Thymus (tissue), 11 donors: ENCODE measurements at regions not wholly inside any gene's neighbourhood (a gene's known extent, or its start where the extent isn't known, plus 50 kb on each side); places are given as distances from the start of the nearest gene placed in this dataset.
A peak's percentile ranks its signal among the peaks of the same experiment; 100 is the strongest.
"Not testable (repeated sequence)": the region's sequence is repeated elsewhere in the genome, so short reads cannot be mapped to it uniquely, and the experiment has no call there.

Experiments used
- DNase-seq, 9 donors: peaks; one replicate each; pipeline ENCODE4 v3.0.0-alpha.2; 2013; ENCODE audit warnings: low spot score in 9 of 9, low read depth in 6 of 9, missing footprints in 1 of 9
- H3K27ac ChIP-seq, 2 donors: one replicate each; pipeline ENCODE4 v1.5.1; 2013; ENCODE audit warnings: control low read depth in 1 of 2, low read depth in 1 of 2, low read length in 1 of 2, mild to moderate bottlenecking in 1 of 2, moderate library complexity in 1 of 2
- H3K27me3 ChIP-seq, 2 donors: one replicate each; pipeline ENCODE4 v1.5.1; 2013; ENCODE audit warnings: low read length in 1 of 2; ENCODE audit not compliant: control insufficient read depth in 2 of 2, insufficient read depth in 1 of 2
- H3K36me3 ChIP-seq, 2 donors: one replicate each; pipeline ENCODE4 v1.5.1; 2013; ENCODE audit warnings: low read length in 1 of 2, mild to moderate bottlenecking in 1 of 2, moderate library complexity in 1 of 2; ENCODE audit not compliant: control insufficient read depth in 2 of 2, insufficient read depth in 2 of 2
- H3K4me1 ChIP-seq, 2 donors: one replicate each; pipeline ENCODE4 v1.5.1; 2013; ENCODE audit warnings: low read length in 2 of 2; ENCODE audit not compliant: control insufficient read depth in 2 of 2, insufficient read depth in 2 of 2
- H3K4me3 ChIP-seq, 2 donors: one replicate each; pipeline ENCODE4 v1.5.1; 2013; ENCODE audit warnings: low read length in 2 of 2, control low read depth in 1 of 2, mild to moderate bottlenecking in 1 of 2
- H3K9me3 ChIP-seq, 2 donors: one replicate each; pipeline ENCODE4 v1.5.1; 2013; ENCODE audit warnings: low read length in 1 of 2, mild to moderate bottlenecking in 1 of 2; ENCODE audit not compliant: control insufficient read depth in 2 of 2, insufficient read depth in 1 of 2
- WGBS: extraction: QIAGEN DNeasy Blood & Tissue Kit; methylation state at CpG from one replicate; pipeline ENCODE4 v1.1.7; 2013; 5-methylcytosine and 5-hydroxymethylcytosine counted together
- donor health status: healthy.

DNA sequence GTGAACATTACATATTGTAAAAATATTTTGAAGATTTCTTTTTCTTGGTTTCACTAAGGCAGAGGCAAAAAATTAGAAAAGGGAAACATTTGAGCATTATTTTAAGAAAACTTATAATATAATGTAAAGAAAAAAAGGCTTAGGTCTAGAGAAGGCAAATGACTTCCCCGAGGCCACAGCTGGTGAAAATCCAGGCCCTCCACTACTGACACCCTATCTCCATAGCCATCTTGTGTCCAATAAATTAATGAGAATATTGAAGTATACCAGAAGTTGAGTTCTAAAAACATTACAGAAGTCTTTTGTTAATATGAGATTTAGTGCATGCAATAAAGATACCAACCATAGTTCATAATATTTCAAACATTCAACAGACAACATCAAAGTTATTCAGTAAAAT lies 459.9 kb upstream of the RORB start:
- no peak for DNase-seq
- no peaks in the 10 kb centered on the region for H3K9me3 ChIP-seq
- no peaks in the 10 kb centered on the region for H3K27me3 ChIP-seq
- WGBS, result 94% methylated on average over 1 of the region's 1 CpG
- no peak overlapping the region for H3K27ac ChIP-seq
- no peak overlapping the region for H3K4me3 ChIP-seq
- no peaks in the 10 kb centered on the region for H3K4me1 ChIP-seq
- no peaks in the 10 kb centered on the region for H3K36me3 ChIP-seq

DNA sequence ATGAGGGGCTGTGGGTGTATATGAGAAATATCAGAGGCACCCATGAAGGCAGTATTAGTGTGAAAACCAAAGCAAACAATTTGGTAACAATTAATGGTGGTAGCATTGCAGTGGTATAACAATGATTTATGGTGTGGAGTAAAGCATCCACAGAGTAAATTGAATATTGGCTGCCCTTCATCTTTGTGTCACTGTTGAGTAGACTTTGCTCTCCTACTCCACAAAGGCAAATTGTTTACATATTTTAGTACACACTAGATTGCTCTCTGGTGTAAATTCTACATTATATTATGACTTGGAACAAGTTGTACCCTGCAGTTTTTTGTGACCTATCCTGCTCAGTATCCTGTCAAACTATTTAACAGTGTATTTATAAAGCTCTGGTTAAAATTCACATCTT lies 455.5 kb upstream of the RORB start:
- H3K27me3 ChIP-seq, result no peaks in the 10 kb centered on the region
- H3K36me3 ChIP-seq, result no peaks in the 10 kb centered on the region
- no peaks in the 10 kb centered on the region for H3K9me3 ChIP-seq
- no peak for DNase-seq
- H3K4me3 ChIP-seq, result no peak overlapping the region
- H3K27ac ChIP-seq, result no peak overlapping the region
- no peaks in the 10 kb centered on the region for H3K4me1 ChIP-seq

DNA sequence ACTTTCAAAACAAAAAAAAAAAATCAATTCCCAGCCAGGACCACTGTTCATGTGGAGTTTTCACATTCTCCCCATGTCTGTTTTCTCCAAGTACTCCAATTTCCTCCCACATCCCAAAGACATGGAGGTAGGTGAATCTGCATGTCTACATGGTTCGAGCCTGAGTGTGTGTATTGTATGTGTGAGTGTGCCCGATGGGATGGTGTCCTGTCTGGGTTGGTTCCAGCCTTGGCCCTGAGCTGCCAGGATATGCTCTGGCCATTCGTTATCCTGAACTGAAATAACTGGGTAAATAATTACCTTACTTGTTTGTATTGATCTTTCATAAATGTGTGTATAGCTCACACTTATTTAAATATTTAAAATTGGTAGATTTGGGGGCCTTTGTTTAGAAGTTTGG lies 452.3 kb upstream of the RORB start:
- Histone ChIP-seq H3K9me3 (no peaks in the 10 kb centered on the region), H3K36me3 (no peaks in the 10 kb centered on the region), H3K4me1 (no peaks in the 10 kb centered on the region), H3K27ac (no peak overlapping the region), H3K27me3 (no peaks in the 10 kb centered on the region), H3K4me3 (no peak overlapping the region)
- WGBS, result 92% methylated on average over 3 of the region's 3 CpGs
- DNase-seq, result no peak

DNA sequence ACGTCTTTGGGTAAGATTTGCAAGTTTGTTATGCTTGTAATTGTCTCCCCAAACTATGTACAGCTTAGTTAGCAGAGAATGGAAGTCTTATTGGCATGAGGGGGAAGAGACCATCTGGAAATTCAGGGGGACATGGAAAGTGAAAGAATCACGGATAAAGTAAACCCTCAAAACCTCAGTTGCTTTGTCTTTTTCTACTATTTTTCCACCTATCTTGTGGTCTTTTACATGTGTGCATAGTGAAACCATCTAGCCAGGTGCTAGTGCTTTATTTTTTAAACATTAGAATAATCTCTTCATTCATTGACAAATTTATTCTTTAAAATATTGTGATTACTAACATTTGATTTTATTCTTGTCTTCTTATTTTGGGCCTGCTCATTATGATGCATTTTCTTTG lies 441.1 kb upstream of the RORB start:
- H3K9me3 ChIP-seq, result peaks cover 0 to 3% of the 10 kb centered on the region in 2 donors
- no peak overlapping the region for H3K4me3 ChIP-seq
- 67% methylated on average over 2 of the region's 2 CpGs for WGBS
- H3K4me1 ChIP-seq, result no peaks in the 10 kb centered on the region
- no peaks in the 10 kb centered on the region for H3K36me3 ChIP-seq
- H3K27me3 ChIP-seq, result no peaks in the 10 kb centered on the region
- DNase-seq, result peak in 1 of 9 donors; percentile 32
- no peak overlapping the region for H3K27ac ChIP-seq

DNA sequence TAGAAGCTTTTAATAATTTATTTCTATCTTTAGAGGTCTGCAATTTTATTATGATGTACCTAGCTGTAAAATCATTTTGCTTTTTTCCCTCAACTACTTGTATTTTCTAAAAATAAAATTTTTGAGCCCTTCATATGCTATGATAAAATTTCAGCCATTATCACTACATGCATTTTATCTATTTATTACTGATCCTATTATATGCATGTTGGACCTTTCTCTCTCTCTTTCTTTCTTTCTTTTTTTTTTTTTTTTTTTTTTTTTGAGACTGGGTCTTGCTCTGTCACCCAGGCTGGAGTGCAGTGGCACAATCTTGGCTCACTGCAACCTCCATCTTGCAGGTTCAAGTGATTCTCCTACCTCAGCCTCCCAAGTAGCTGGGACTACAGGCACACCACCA lies 440.1 kb upstream of the RORB start:
- H3K9me3 ChIP-seq, DNase-seq, H3K36me3 ChIP-seq, H3K27ac ChIP-seq, H3K27me3 ChIP-seq, H3K4me3 ChIP-seq, H3K4me1 ChIP-seq: not testable (repeated sequence)

DNA sequence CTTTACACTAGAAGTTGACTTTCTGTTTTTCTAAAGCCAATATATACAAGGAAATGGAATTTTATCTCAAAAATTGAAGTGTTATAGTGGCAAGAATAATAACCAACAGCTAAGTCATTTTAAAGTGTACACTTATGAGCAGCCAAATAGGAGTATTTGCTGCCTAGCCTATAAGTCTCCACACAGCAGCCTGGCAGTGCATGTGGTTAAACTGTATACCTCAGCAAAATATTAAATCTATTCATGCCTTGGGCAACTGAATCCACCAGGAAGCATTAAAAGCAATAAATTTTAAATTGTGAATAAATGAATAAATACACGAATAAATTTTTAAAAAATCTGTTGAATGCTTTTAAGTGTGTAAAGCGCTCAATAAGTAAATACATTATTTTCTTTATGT lies 432.4 kb upstream of the RORB start:
- Histone ChIP-seq H3K4me1 (peaks cover 0 to 4% of the 10 kb centered on the region in 2 donors), H3K27me3 (no peaks in the 10 kb centered on the region), H3K9me3 (no peaks in the 10 kb centered on the region), H3K36me3 (no peaks in the 10 kb centered on the region), H3K4me3 (no peak overlapping the region), H3K27ac (no peak overlapping the region)
- DNase-seq, result no peak
- WGBS, result 72% methylated on average over 2 of the region's 2 CpGs

DNA sequence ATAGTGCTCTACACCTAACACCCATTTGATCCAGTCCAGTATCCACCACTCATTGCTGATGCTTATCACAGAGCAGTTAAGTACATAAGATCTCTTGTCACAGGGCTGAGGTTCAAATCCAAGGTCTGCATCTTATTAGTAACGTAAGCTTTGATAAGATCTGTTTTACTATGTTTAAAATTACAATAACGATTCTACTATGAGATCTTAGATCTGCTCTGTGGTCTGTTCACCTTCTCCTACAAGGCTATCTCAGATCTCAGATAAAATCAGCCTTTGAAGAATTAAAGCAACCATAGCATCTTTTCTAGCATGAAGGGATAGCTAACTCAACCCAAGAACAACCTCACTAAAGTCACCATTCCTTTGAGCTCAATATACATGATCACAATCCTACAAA lies 431.0 kb upstream of the RORB start:
- DNase-seq, result peak in 1 of 9 donors; percentile 30
- Histone ChIP-seq H3K9me3 (no peaks in the 10 kb centered on the region), H3K4me3 (no peak overlapping the region), H3K27ac (no peak overlapping the region), H3K4me1 (peaks cover 0 to 4% of the 10 kb centered on the region in 2 donors), H3K27me3 (no peaks in the 10 kb centered on the region), H3K36me3 (no peaks in the 10 kb centered on the region)
- WGBS, result 42% methylated on average over 2 of the region's 2 CpGs

DNA sequence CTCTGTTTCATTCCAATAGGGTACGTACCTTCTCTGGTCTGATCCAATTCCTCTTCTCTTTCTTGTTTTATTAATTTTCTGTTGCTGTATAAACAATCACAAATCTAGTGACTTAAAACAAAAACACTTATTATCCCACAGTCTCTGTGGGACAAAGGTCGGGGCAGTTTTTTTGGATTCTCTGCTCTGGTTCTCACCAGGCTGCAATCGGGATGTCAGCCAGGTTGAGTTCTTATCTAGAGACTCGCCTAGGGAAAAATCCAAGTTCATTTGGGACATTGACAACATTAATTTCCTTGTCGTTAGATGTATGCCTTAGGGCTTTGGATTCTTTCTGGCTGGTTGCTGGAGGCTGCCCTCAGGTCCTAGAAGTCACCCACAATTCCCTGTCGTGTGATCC lies 430.5 kb upstream of the RORB start:
- no peak for DNase-seq
- no peaks in the 10 kb centered on the region for H3K9me3 ChIP-seq
- peaks cover 0 to 4% of the 10 kb centered on the region in 2 donors for H3K4me1 ChIP-seq
- no peaks in the 10 kb centered on the region for H3K27me3 ChIP-seq
- H3K36me3 ChIP-seq, result no peaks in the 10 kb centered on the region
- H3K4me3 ChIP-seq, result no peak overlapping the region
- no peak overlapping the region for H3K27ac ChIP-seq
- 86% methylated on average over 6 of the region's 6 CpGs for WGBS

DNA sequence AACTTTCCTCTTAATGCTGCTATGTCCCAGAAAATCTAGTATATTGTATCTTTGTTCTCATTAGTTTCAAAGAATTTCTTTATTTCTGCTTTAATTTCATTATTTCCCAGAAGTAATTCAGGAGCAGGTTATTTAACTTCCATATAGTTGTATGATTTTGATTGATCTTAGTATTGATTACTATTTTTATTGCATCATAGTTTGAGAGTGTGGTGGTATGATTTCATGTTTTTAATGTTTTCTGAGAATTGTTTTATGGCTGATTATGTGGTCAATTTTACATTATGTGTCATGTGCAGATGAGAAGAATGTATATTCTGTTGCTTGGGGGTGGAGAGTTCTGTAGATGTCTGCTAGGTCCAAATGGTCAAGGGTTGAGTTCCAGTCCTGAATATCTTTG lies 425.6 kb upstream of the RORB start:
- H3K27ac ChIP-seq, result no peak overlapping the region
- no peak overlapping the region for H3K4me3 ChIP-seq
- DNase-seq, result no peak

DNA sequence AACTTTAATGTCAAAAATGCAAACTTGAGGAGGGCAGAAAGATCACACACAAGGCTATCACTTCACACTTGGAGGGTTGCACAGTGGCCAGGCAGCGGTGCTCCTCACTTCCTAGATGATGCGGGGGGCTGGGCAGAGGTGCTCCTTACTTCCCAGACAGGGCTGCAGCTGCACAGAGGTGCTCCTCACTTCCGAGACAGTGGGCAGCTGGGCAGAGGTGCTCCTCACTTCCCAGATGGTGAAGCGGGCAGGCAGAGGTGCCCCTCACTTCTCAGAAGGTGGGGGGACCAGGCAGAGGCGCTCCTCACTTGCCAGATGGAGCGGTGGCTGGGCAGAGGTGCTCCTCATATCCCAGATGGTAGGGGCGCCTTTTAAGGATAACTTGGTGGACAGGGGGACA lies 423.2 kb upstream of the RORB start:
- no peaks in the 10 kb centered on the region for H3K4me1 ChIP-seq
- 94% methylated on average over 7 of the region's 7 CpGs for WGBS
- no peaks in the 10 kb centered on the region for H3K36me3 ChIP-seq
- H3K27ac ChIP-seq, result no peak overlapping the region
- H3K4me3 ChIP-seq, result no peak overlapping the region
- DNase-seq, result no peak
- H3K9me3 ChIP-seq, result peaks cover 0 to 3% of the 10 kb centered on the region in 2 donors
- H3K27me3 ChIP-seq, result no peaks in the 10 kb centered on the region

More for the DNA sequence above, 425.6 kb upstream of the RORB start:
- H3K27me3 ChIP-seq, result no peaks in the 10 kb centered on the region
- H3K36me3 ChIP-seq, result no peaks in the 10 kb centered on the region
- no peaks in the 10 kb centered on the region for H3K4me1 ChIP-seq
- peaks cover 0 to 3% of the 10 kb centered on the region in 2 donors for H3K9me3 ChIP-seq
